B cell (primary cell): ENCODE measurements at regions not wholly inside any gene's neighbourhood (a gene's known extent, or its start where the extent isn't known, plus 50 kb on each side); places are given as distances from the start of the nearest gene placed in this dataset.

Source experiments
- ATAC-seq: fragments of 200-7000 bp; cut with Tn5 transposase; one replicate; pipeline ENCODE4 v1.10.0; 2021; ENCODE audit warnings: low read depth, mild to moderate bottlenecking, moderate number of reproducible peaks, moderate library complexity
- CTCF ChIA-PET: fragments of 350-600 bp; sonication (Branson Sonifier 250); formaldehyde crosslinking; loops from one replicate; lab custom pipeline; 2021; ENCODE audit warnings: antibody characterized with exemption, inconsistent platforms; lab: Charles Lee
- POLR2A ChIA-PET: fragments of 350-600 bp; sonication (Branson Sonifier 250); formaldehyde crosslinking; loops from one replicate; lab custom pipeline; 2021; ENCODE audit warnings: antibody characterized with exemption; lab: Charles Lee
- DNase-seq: peaks from one replicate; pipeline ENCODE4 v3.0.0; 2013
- H2AFZ ChIP-seq: 2 replicates; pipeline ENCODE4 v1.6.1; 2012; ENCODE audit warnings: mild to moderate bottlenecking, low read depth, low read length; ENCODE audit not compliant: insufficient read depth, poor library complexity, severe bottlenecking
- H3K27ac ChIP-seq, 2 donors: 1 replicate in 1 of 2; 2 replicates in 1 of 2; pipeline ENCODE4 v1.5.1; 2012 to 2013; ENCODE audit warnings: low read length in 2 of 2, mild to moderate bottlenecking in 2 of 2, moderate library complexity in 1 of 2
- H3K27me3 ChIP-seq, 4 experiments: fragments of 200-600 bp in 1 of 4; sonication (generic) in 1 of 4; replicated peaks in 1 of 4; 1 replicate in 2 of 4; 2 replicates in 2 of 4; pipeline versions ENCODE4 v1.6.1 to v1.7.0; 2013 to 2016; ENCODE audit warnings: low read length in 3 of 4, mild to moderate bottlenecking in 2 of 4, mixed read lengths in 1 of 4, moderate library complexity in 1 of 4; ENCODE audit not compliant: insufficient read depth in 4 of 4, control insufficient read depth in 3 of 4; ENCODE audit errors: control extremely low read depth in 1 of 4
- H3K36me3 ChIP-seq, 2 experiments: replicated peaks in 1 of 2; 1 replicate in 1 of 2; 2 replicates in 1 of 2; pipeline versions ENCODE4 v1.6.1 to v1.7.1; 2013; ENCODE audit warnings: low read length in 1 of 2; ENCODE audit not compliant: insufficient read depth in 2 of 2, control insufficient read depth in 1 of 2; ENCODE audit errors: control extremely low read depth in 1 of 2, extremely low read depth in 1 of 2
- H3K4me1 ChIP-seq, 2 donors: fragments of 200-600 bp in 1 of 2; sonication (generic) in 1 of 2; 1 replicate in 1 of 2; 2 replicates in 1 of 2; pipeline versions ENCODE4 v1.5.1 to v1.6.1; 2013 to 2017; ENCODE audit warnings: low read length in 2 of 2; ENCODE audit not compliant: control insufficient read depth in 2 of 2, insufficient read depth in 2 of 2
- H3K4me2 ChIP-seq: replicated peaks from 2 replicates; pipeline ENCODE3; 2012; ENCODE audit warnings: mild to moderate bottlenecking, low read depth, low read length; ENCODE audit not compliant: poor library complexity, severe bottlenecking
- H3K4me3 ChIP-seq, 5 experiments: fragments of 200-600 bp in 1 of 5; sonication (generic) in 1 of 5; 1 replicate in 3 of 5; 2 replicates in 2 of 5; pipeline versions ENCODE4 v1.5.1 to v1.7.0; 2011 to 2016; ENCODE audit warnings: low read length in 4 of 5, mild to moderate bottlenecking in 4 of 5, low read depth in 2 of 5, control low read depth in 1 of 5, moderate library complexity in 1 of 5; ENCODE audit not compliant: insufficient read depth in 1 of 5; ENCODE audit errors: control extremely low read depth in 1 of 5, extremely low read depth in 1 of 5
- H3K79me2 ChIP-seq: fragments of 200-600 bp; sonication (generic); one replicate; pipeline ENCODE4 v1.6.0; 2016; ENCODE audit warnings: low read length; ENCODE audit not compliant: control insufficient read depth, insufficient read depth
- H3K9ac ChIP-seq: fragments of 200-600 bp; sonication (generic); 2 replicates; pipeline ENCODE4 v1.6.1; 2017; ENCODE audit warnings: mild to moderate bottlenecking, low read length, moderate library complexity
- H3K9me3 ChIP-seq, 3 donors: one replicate each; pipeline versions ENCODE4 v1.6.1 to v1.7.1; 2013; ENCODE audit warnings: low read length in 2 of 3; ENCODE audit not compliant: control insufficient read depth in 2 of 3, insufficient read depth in 1 of 3; ENCODE audit errors: control extremely low read depth in 1 of 3
- H4K20me1 ChIP-seq: 2 replicates; pipeline ENCODE4 v1.6.0; 2012; ENCODE audit warnings: mild to moderate bottlenecking, low read length; ENCODE audit not compliant: insufficient read depth, control insufficient read depth, poor library complexity, severe bottlenecking
- H3K27ac Mint-ChIP-seq: one replicate; pipeline ENCODE4 v1.8.0; 2021; ENCODE audit warnings: mixed read lengths
- H3K27me3 Mint-ChIP-seq: one replicate; pipeline ENCODE4 v1.8.0; 2021; ENCODE audit warnings: mixed read lengths
- H3K4me1 Mint-ChIP-seq: one replicate; pipeline ENCODE4 v1.8.0; 2021; ENCODE audit warnings: mixed read lengths
- H3K4me3 Mint-ChIP-seq: one replicate; pipeline ENCODE4 v1.8.0; 2021; ENCODE audit warnings: mixed read lengths
- H3K9me3 Mint-ChIP-seq: one replicate; pipeline ENCODE4 v1.8.0; 2022; ENCODE audit warnings: mixed read lengths; ENCODE audit not compliant: insufficient read depth
- CTCF ChIP-seq: fragments of 200-600 bp; IDR thresholded peaks from one replicate; pipeline ENCODE4 v1.8.0; 2022; ENCODE audit warnings: antibody characterized with exemption, mild to moderate bottlenecking
- EZH2 ChIP-seq: IDR thresholded peaks from 2 replicates; pipeline ENCODE4 v1.6.1; 2012; ENCODE audit warnings: borderline replicate concordance, low read depth, mild to moderate bottlenecking, moderate library complexity, low read length; ENCODE audit not compliant: insufficient read depth, poor library complexity, severe bottlenecking
- WGBS: methylation state at CpG from one replicate; pipeline ENCODE4 v1.1.5; 2013; ENCODE audit warnings: missing lambda C conversion rate; ENCODE audit not compliant: insufficient coverage; 5-methylcytosine and 5-hydroxymethylcytosine counted together
- intact Hi-C: fragments of 100-400 bp; cut with micrococcal nuclease; formaldehyde crosslinking; loops from one replicate; pipeline ENCODE4 v1.10.0; 2022

GRCh38 chr6:81909981-81910900 lies 157.8 kb upstream of the TENT5A start:
- no peak for TF ChIP-seq EZH2
- TF ChIP-seq CTCF, result no peak
- no peaks in the 10 kb centered on the region for H3K9me3 ChIP-seq
- H3K9ac ChIP-seq, result no peak overlapping the region
- H3K27me3 Mint-ChIP-seq, result no peaks in the 10 kb centered on the region
- H3K27ac ChIP-seq, result no peak overlapping the region
- no peaks in the 10 kb centered on the region for H4K20me1 ChIP-seq
- no peaks in the 10 kb centered on the region for H3K79me2 ChIP-seq
- no peaks in the 10 kb centered on the region for H3K4me1 Mint-ChIP-seq
- H3K9me3 Mint-ChIP-seq, result no peaks in the 10 kb centered on the region
- CTCF ChIA-PET, result no interaction called here
- H3K27me3 ChIP-seq, result no peaks in the 10 kb centered on the region
- no peaks in the 10 kb centered on the region for H3K36me3 ChIP-seq
- ATAC-seq (no peak), DNase-seq (no peak)
- no peak overlapping the region for H3K4me2 ChIP-seq
- H3K4me3 Mint-ChIP-seq, result no peak overlapping the region
- H3K4me3 ChIP-seq, result no peak overlapping the region
- H2AFZ ChIP-seq, result no peak overlapping the region
- WGBS, result 87% methylated on average over 3 of the region's 5 CpGs
- H3K27ac Mint-ChIP-seq, result no peak overlapping the region
- intact Hi-C loops, result no loop called here
- POLR2A ChIA-PET, result no interaction called here
- no peaks in the 10 kb centered on the region for H3K4me1 ChIP-seq

- ATAC-seq, result no peak
- ChIA-PET POLR2A (no interaction called here), CTCF (no interaction called here)
- WGBS, result no CpG with 5 or more reads among the region's 2 CpGs
- H3K27ac Mint-ChIP-seq, result no peak overlapping the region
- Histone ChIP-seq H4K20me1 (no peaks in the 10 kb centered on the region), H3K27ac (no peak overlapping the region), H3K9ac (no peak overlapping the region), H3K4me1 (no peaks in the 10 kb centered on the region), H3K79me2 (no peaks in the 10 kb centered on the region), H3K27me3 (no peaks in the 10 kb centered on the region), H2AFZ (no peak overlapping the region), H3K9me3 (no peaks in the 10 kb centered on the region), H3K4me3 (no peak overlapping the region), H3K4me2 (no peak overlapping the region), H3K36me3 (no peaks in the 10 kb centered on the region)
- no peaks in the 10 kb centered on the region for H3K27me3 Mint-ChIP-seq
- intact Hi-C loops, result no loop called here
- H3K4me1 Mint-ChIP-seq, result no peaks in the 10 kb centered on the region
- H3K9me3 Mint-ChIP-seq, result no peaks in the 10 kb centered on the region
- no peak overlapping the region for H3K4me3 Mint-ChIP-seq
- TF ChIP-seq CTCF (no peak), EZH2 (no peak)
- DNase-seq, result no peak
These were observed 156.7 kb upstream of the TENT5A start for GRCh38 chr6:81909162-81909561.
